ENCODE measurements at regions not wholly inside any gene's neighbourhood (a gene's known extent, or its start where the extent isn't known, plus 50 kb on each side); places are given as distances from the start of the nearest gene placed in this dataset.

DNA sequence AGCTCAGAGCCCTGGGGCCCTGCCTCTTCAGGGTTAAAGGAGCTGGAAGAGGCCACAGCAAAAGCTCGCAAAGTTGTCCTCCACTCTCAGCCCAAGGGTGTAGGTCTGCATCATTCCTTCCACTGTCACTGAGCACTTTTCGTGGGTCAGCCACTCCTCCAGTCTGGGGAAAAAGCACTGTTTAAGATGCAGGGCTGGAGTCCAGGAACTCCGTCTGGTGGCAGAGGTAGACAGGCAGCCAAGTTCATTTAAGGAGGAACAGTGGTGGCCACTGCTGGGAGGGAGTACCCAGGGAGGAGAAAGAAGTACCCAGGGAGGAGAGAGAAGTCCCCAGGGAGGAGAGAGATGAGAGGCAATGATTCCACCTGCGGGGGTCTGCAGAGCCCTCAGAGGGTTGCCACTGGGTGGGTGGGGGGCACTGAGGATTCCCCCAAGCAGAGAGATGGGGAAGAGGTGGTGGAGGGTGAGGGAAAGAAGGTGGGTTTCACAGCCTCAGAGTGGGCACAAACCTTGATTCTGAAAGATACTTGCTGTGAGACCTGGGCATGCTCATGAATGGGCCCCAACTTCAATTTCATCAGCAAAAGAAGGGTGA, 70.0 kb upstream of the B3GAT1 start:
- DNase-seq, result no peak

DNA sequence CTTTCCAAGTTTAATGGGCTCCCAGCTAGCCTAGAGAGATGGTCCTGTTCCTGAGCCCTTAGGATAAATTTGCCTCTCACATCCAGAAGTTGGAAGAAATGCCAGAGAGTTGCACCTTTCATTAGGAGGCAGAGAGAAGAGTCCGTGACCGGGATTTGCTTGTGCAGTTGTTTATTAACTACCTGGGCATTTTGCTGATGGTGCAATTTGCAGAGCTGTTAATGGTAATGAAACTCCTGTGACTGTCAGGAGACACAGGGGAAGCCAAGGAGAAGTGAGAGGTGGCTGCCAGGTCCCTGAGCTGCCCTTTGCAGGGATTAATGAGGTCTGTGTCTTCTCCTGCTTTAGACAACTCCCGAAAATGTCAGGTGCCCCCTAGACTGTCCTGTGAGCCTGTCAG, 69.1 kb upstream of the B3GAT1 start:
- no peak for DNase-seq

DNA sequence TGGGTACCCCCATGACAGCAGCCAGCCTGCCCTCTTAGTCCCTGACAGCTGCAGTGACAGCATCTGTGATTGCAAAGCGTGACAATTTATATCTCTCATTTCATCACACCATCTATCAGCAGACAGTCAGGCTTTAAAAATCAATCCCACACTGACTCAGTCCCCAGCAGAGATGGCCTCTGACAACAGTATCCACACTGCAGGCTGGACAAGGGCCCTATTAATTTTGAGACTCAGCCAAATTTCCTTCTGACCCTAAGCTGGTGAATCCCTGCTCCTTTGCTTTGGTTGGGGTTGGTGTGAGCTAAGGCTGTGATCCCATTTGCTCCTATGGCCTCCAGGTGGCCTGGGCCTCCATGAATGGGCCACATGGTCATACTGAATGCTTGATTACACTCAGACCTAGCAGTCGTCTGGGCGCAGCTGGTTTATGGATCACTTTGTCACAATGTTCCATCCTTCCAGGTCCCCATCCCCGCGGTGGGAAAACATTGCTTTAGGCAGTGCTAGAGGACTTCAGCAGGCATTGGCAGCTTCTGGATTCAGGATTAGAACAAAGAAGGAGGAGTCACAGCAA, 68.2 kb upstream of the B3GAT1 start:
- DNase-seq, result peak; percentile 33

DNA sequence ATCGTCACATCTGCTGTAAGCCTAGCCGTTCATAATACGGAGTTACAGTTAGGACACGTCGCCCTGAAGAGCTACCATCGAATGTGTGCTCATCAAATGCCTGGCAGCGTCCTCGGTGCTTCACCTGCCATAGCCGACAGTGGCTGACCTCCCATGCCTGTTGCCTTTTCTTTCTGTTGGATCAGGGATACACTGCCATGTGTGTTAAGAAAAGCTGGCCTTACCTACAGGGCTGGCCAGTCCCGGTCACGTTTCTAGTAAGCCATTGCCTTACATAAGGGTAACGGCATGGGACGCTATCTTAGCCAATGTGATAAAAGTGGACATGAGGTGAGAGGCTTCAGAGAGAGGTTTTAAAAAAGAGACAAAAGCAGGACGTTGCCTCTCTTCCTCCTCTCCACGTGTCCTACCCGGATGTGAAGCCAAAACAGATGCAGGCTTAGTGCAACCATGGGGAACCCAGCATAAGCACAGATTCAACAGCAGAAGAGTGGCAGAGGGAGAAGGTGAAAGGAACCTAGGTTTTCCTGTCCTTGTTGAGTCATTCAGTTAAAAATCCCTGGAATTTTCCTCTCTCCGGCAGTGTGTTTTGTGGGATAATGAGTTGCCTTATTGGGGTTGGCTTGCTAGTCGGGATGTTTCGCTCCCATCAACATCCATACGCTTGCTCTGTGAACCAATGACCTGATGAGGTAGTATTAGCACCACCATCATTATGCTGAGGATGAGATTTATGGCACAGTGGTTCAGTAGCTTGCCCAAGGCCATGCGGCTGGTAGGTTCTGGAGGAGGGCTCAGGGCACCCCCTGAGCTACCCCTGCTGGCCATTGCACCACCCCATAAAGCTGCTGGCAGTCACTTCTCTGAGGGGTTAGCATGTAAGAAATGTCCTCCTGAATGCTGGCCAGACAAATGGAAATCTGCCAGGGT, 67.4 kb upstream of the B3GAT1 start:
- no peak for DNase-seq

DNA sequence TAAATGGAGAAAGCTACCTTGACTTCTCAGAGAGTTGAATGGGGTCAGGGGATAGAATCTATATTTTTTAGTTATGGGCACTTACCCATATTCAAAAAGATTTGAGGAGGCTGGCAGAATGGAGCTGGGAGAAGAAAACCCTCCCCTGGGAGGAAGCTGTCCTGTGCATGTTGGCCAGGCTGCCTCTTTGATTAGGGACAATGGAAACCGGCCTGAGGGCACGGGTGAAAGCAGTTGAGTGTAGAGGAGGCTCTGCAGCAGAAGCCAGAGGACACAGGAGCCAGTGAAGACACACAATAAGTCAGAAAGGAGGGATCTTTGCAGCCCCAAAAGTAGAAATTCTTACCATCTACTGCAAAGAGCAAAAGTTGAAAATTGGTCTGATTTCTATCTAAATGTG, 66.6 kb upstream of the B3GAT1 start:
- no peak for DNase-seq

DNA sequence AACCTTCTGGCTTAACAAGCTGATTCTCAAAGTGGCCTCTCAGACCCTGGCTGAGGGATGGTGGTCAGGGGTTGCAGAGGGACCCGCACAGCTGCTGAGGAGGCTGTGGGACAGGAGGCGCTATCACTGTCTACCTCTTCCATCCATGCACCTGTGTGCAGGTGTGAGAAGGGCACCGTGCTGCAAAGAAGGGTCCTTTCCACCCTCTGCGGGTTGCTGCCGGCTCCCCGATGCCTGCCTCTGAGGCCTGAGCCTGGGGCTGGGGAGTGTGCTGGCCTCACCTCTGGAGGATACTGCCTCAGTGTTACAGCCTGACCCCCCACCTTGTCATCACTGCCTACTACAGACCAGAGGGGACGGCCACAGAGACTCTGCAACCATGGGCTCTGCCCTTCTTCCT, 66.1 kb upstream of the B3GAT1 start:
- DNase-seq, result no peak

DNA sequence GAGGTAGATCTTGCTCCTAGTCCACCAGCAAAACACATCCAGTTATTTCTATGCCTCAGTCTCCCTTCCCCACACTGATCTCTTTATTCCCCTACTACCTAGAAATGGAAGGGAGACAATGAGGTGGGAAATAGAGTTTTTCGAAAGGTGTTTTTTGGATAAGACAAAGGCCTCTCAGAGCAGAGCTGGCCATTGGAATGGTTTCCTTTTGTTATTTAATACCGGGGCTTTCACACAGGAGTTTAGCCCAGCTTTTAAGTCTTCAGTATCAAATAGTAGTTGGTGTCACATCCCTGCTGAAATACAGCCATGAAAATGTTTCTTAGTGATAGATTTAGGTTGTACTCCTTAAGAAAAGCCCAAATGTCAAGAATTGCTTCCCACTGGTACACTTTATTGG, 65.4 kb upstream of the B3GAT1 start:
- DNase-seq, result no peak

DNA sequence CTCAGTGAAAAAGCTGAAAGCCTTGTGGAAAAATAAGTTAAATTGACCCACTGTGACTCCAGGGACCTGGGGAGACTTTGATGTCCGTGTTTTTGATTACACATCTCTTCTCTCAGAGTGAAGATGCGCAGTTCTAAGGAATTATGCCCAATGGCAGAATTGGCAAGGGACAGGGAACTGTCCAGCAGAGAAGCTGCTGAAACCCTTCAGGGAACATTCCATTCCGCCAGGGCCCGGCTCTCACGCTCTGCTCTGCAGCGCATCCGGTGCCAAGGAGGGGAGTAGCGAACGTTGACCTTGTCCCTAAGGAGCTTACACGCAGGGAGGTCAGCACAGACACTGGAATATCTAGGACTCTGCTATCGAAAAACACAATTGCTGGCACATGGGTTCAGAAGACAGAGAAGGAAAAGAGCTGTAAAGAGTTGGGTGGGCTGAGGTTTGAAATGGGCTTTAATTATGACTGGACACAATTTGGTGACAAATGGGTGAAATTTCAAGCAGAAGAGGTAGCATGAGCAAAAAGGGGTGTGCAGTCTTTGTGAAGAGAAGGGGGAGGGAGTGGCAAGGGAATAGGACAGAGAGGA, 64.5 kb upstream of the B3GAT1 start:
- DNase-seq, result no peak

DNA sequence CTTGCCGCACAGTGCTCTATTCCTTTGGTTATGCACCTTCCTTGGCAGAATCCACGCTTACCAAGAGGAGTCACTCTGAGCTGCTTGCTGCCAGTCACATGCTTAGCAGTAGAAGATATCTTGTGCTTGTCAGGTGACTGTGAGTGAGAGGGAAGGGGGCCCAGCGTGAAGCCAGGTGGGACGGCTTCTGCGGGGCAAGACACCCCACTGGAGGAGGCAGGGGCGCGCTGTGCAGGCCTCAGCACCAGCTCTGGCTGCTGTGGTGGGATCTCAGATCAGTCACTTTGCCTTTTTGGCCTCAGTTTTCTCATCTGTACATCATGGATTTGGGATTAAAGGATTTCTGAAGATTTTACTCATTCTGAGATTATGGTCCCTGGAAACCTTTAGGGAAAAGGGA, 63.9 kb upstream of the B3GAT1 start:
- no peak for DNase-seq

DNA sequence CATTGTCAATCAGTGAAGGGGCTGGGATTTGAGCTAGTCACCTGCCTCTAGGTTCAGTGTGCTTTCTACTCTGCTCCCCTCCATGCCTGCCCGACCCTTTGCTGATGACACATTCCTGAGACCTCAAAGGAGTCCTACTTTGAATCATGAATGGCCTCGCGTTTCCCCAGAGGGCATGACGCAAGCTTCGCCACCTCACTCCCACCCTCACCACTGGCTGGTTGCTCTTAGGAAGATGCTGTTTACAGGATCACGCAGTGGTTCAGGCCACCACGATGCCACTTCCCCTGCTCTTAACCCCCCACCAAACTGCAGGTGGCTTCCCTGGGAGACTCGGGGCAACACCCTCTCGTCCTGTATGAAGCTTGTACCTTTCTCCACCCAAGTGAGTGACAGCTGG, 62.9 kb upstream of the B3GAT1 start:
- DNase-seq, result no peak

DNA sequence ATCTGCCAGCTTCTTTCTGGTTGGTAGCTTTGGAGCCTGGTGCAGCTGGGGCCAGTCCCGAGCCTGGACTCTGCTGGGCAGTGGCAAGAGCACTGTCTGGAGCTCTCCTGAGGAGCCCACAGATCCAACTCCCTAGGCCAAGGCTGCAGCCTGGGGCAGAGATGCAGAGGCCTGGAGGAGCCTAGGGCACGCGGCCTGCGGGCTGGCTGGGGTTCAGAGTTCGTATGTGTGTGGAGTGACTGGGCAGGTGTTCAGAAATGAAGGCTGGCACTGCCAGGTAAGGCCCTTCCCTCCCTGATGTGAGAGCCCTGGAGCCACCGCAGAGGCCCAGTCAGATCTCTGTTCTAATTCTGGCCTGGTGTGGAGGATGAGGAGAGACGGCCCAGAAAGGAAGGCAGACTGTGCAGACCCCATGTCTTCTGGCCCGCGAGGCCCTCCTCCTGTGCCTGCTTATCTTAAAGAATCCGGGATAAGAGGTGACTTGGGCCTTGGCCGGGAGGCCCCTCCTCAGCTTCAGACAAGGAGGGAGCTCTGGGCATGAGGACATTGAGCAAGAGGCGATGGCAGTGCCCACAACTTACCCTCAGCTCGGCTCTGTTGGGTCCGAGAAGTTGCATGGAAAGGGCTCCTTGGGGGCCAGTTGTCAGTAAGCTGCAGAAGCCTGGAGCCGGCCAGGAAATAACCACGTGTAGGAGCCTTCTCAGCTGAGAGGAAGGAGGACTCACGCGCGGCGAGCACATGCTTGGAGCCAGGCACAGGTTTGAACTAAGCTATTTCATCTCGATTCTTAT, 62.2 kb upstream of the B3GAT1 start:
- DNase-seq, result no peak

DNA sequence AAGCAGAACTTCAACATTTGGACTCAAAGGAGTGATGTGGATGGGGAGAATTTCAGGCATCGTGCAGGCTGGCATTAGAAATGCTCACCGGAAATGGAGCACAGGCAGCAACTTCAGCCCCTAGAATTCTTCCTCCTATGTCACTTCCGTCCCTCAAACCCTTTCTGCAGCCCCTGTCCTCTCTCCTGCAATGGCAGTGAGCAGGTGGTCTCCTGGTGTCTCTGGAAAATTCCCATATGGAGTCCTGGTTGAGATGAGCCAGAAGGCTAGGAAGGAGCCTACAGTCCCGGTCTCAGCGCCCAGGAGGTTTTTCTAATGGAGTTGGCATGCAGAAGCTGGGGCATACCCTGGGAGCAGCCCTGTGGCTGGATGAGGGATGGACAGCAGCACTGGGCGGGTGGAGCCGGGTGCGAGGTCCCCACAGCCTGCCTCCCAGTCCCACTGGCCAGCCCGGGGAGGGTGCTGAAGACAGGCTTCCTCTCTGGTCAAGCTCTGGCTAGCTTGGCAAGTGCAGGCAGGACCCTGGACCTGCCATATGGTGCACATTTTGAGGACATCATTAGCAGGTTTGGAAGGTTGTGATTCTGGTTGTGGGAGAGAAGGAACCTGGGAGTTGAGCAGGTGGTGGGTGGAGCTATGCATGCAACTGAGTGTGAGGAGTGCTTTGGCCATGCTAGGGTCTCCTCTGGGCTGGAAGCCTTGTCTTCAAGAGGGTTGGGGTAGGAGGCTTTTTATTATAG, 59.8 kb upstream of the B3GAT1 start:
- DNase-seq, result no peak

DNA sequence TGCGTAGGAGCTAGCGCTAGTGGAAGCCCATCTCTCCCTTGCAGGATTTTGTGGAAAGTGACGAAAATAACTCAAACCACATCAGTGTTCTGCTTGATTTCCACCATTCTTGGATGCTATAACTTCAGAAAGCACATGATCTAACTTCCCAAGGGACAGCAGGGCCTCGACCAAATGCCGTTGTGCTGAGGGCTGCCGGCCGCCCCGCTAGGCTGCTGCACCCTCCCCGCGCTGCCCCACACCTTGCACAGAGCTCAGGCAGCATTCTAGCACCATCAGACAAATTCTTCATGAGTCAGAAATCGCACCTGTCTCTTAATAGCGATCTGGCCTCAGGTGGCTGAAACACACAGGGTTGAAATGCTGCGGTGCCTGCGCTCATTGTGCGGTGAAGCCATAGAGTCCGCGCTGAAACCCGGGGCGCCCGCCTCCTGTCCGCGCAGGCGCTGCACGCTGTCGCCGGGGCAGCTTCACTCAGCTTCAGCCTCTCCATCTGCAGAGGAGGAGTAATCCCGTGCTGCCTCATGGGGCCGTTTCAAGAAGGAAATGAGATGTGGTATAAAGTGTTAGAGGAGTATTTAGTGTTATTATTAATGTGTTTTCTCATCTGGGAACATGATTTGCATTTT, 59.2 kb upstream of the B3GAT1 start:
- no peak for DNase-seq

DNA sequence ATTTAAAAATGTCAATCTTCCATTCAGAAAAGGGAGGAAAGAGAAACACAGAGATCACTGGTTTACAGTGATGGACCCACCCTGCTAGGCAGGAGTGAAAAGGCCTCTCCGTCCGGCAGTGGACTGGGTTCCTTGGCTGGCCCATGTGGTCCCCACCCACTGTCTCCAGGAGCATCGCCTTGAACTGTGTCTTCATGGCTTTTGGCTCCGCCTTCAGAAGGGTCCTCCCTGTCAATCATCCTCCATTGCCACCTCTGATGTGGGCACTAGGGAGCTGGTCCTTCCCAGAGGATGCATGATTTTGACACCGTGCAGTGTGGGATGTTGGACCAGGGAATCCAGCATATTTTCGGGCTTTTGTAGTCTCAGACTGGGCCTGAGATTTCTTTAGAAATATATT, 58.2 kb upstream of the B3GAT1 start:
- no peak for DNase-seq

DNA sequence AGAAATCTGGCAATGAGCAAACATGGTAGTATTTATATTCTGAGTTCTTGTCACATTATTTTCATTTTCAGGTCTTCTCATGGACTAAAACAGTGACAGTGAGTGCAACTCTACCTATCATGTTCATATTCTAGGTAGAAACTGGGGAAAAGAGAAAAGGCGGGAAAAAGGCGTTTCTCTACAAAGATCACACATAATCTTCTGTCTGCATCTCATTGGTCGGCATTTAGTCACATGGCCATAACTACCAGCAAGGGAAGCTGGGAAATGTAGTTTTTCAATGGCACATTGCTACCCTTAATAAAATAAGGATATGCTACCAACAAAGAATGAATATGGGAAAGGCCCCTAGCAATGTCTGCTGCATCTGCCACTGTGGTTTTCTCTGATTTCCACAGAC, 57.6 kb upstream of the B3GAT1 start:
- peak; percentile 24 for DNase-seq

DNA sequence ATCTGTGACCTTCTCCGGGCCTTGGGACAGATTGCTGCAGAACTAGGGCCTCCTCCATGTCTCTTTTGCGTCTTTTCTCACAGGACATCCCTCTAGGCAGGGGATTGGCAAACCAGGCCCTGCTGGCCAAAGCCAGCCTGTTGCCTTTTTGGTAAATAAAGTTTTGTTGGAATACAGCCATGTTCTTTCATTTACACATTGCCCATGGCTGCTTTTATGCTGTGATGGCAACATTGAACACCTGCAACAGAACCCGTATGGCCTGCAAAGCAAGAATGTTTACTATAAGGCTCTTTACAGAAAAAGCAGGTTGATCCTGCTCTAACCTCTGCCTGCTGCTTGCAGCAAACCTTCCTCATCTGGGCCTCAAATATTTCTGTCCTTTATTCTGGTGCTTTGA, 56.8 kb upstream of the B3GAT1 start:
- DNase-seq, result no peak

DNA sequence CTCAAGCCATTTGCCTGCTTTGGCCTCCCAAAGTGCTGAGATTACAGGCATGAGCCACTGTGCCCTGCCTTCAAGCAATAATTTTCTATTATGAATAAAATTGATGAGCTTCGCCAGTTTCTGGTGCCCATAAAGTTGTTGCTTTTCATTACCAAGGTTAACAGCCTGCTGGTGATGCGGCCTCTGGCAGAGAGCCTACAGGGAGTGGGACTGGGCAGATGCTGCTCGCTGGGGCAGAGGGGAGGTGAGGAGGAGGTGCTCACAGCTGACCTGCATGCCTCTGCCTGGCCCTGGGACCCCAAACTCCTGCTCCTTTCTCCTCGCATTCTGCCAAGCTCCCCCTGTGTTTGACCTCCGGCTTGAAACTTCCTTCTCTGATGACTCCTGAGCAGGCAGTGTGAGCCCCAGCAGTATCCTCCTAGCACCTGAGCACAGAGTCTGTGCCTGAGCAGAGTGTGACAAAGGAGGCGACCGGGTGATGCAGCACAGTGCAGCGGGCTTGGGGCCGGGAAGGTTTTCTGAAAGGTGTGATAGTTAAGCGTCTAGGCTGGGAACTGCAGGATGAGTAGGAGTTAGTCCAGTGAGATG, 56.1 kb upstream of the B3GAT1 start:
- no peak for DNase-seq

DNA sequence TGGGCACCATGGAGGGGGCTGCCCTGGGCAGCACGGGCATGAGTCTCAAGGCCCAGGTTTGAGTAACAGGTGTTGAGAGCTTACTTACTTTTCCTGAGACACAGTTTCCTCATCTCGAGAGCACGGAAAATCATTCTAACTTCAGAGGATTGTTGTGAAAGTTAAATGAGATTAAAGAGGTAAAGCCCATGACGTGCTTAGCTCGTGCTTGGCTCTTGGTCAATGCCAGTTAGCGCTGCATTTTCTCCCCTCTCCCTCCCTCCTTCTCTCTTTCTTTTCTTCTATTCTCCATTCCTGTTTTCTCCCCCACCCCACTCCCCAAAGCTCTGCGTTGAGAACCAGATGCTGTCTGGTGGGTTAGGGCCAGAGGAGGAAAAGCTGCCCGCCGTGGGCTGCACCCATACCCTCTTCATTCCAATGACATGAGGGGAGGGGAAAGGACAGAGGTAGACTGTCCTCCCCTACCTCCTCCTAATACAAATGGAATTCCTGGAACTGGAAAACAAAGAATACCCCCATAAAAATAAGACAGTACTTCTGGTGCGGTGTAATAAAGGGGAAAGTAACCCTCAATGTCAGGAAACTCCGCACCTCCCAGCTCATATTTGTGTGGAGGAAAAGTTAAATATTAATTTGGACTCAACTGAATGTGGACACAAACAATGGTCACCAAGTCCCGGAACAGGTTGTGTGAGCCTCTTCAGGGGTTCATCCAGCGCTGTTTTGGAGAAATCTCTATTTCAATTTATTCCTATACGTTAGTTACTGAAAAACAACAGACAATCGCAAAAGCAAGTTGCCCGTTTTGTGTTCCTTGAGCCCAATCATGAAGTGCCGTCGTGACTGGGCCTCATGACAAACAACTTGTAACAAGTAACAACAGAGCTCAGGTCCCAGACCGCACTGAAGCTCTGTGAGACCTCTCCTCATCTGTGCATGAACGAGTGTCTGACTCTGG, 54.8 kb upstream of the B3GAT1 start:
- DNase-seq, result no peak

DNA sequence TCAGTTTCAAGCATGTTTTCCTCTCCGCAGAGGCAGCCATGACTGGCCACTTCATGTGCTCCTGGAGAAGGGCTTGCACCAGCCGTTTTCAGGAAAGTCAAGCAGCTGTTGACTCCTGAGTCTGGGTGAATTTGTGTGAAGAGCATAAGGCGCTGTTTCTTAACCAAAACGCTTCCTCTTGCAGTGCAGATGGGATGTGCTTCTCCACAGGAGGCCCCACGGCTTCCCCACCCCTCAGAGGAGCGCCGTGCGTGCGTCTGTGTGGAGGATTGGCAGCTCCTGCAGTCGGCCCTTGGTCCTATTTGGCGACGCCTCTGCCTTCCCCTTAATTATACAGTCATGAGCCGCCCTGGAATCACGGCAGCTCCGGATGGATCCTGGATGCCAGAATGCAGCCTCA, 54.1 kb upstream of the B3GAT1 start:
- DNase-seq, result peak; percentile 46
